K562 (cell line): ENCODE measurements at regions not wholly inside any gene's neighbourhood (a gene's known extent, or its start where the extent isn't known, plus 50 kb on each side); places are given as distances from the start of the nearest gene placed in this dataset.

Experiments
- CHD2 ChIP-seq: IDR thresholded peaks from 2 replicates; pipeline ENCODE4 v1.6.1; 2011; ENCODE audit warnings: low read depth, low read length
- CTCF ChIP-seq, 3 experiments: IDR thresholded peaks in 2 of 3; conservative IDR thresholded peaks in 1 of 3; 2 replicates each; pipeline ENCODE4 v1.5.1; 2011 to 2012; ENCODE audit warnings: low read length in 3 of 3, mild to moderate bottlenecking in 3 of 3, control low read depth in 2 of 3, improper control_type of control experiment in 1 of 3, inconsistent platforms in 1 of 3, low read depth in 1 of 3, mixed read lengths in 1 of 3, moderate library complexity in 1 of 3; ENCODE audit not compliant: insufficient read depth in 2 of 3
- ETV6 ChIP-seq, 3 experiments: fragments of 150-350 bp in 1 of 3; sonication (generic) in 1 of 3; formaldehyde crosslinking in 1 of 3; IDR thresholded peaks; 2 replicates each; pipeline versions ENCODE4 v1.6.1 to v1.8.0; 2014 to 2022; ENCODE audit warnings: borderline replicate concordance in 2 of 3, low read depth in 2 of 3, antibody characterized with exemption in 1 of 3, low read length in 1 of 3, mild to moderate bottlenecking in 1 of 3, missing genetic modification reagents in 1 of 3
- FOSL1 ChIP-seq: fragments of 200-800 bp; sonication (Bioruptor generic); conservative IDR thresholded peaks from 2 replicates; pipeline ENCODE4 v1.6.1; 2016; ENCODE audit warnings: missing genetic modification characterization, missing compliant biosample characterization
- JUNB ChIP-seq: fragments of 450-650 bp; formaldehyde crosslinking; conservative IDR thresholded peaks from 2 replicates; pipeline ENCODE4 v1.4.0; 2020; ENCODE audit warnings: mild to moderate bottlenecking
- MCM7 ChIP-seq, 2 experiments: fragments of 450-650 bp; IDR thresholded peaks; 2 replicates each; pipeline ENCODE4 v1.6.1; 2016 to 2018
- MEF2D ChIP-seq: conservative IDR thresholded peaks from 2 replicates; pipeline ENCODE4 v1.6.1; 2016; ENCODE audit warnings: low read depth, missing genetic modification characterization, missing compliant biosample characterization
- POLR2A ChIP-seq: fragments of 450-650 bp; conservative IDR thresholded peaks from 2 replicates; pipeline ENCODE4 v1.6.1; 2016
- RNF2 ChIP-seq: sonication (generic); IDR thresholded peaks from 2 replicates; pipeline ENCODE4 v1.6.1; 2016
- SIN3B ChIP-seq: fragments of 450-650 bp; IDR thresholded peaks from 2 replicates; pipeline ENCODE4 v1.6.1; 2017; ENCODE audit warnings: low read depth, mild to moderate bottlenecking, moderate library complexity
- SMAD3 ChIP-seq: fragments of 450-650 bp; formaldehyde crosslinking; conservative IDR thresholded peaks from 2 replicates; pipeline ENCODE4 v1.4.0; 2020; ENCODE audit warnings: mild to moderate bottlenecking
- TRIM24 ChIP-seq, 2 experiments: fragments of 450-650 bp; IDR thresholded peaks; 2 replicates each; pipeline ENCODE4 v1.6.1; 2016
- UBTF ChIP-seq, 2 experiments: IDR thresholded peaks; 2 replicates each; pipeline ENCODE4 v1.6.1; 2012; ENCODE audit warnings: improper control_type of control experiment in 2 of 2, low read depth in 2 of 2, low read length in 2 of 2, borderline replicate concordance in 1 of 2
- ZNF212 ChIP-seq: fragments of 450-650 bp; formaldehyde crosslinking; IDR thresholded peaks from 2 replicates; pipeline ENCODE4 v1.4.0; 2020; ENCODE audit warnings: mild to moderate bottlenecking

- no peak for TF ChIP-seq FOSL1 (tag)
- TF ChIP-seq MCM7 (IDR thresholded peaks at IDR 0.05), result no peak
- TF ChIP-seq CTCF (IDR thresholded peaks at IDR 0.05 in 2 of 3, conservative IDR thresholded peaks at IDR 0.05 in 1 of 3; ENCODE audit: insufficient read depth in 2 of 3, low read depth in 1 of 3, low read length in 3 of 3), result no peak
- no peak for TF ChIP-seq ETV6 (IDR thresholded peaks at IDR 0.05; ENCODE audit: borderline replicate concordance in 1 of 2, low read depth in 2 of 2, low read length in 1 of 2)
- TF ChIP-seq ETV6 (CRISPR knock-in tag; IDR thresholded peaks at IDR 0.05; ENCODE audit: borderline replicate concordance), result no peak
- TF ChIP-seq MEF2D (tag), result no peak
- TF ChIP-seq RNF2, result no peak
- no peak for TF ChIP-seq SIN3B
- TF ChIP-seq POLR2A, result no peak
- no peak for TF ChIP-seq JUNB (CRISPR knock-in tag)
- no peak for TF ChIP-seq TRIM24 (IDR thresholded peaks at IDR 0.05)
- TF ChIP-seq ZNF212 (CRISPR knock-in tag), result no peak
- no peak for TF ChIP-seq CHD2
- TF ChIP-seq UBTF (IDR thresholded peaks at IDR 0.05; ENCODE audit: borderline replicate concordance in 1 of 2, low read depth in 2 of 2, low read length in 2 of 2), result no peak
- no peak for TF ChIP-seq SMAD3 (CRISPR knock-in tag)
These were observed 2101.5 kb upstream of the AGA start for GRCh38 chr4:179543771-179544170.
